Transverse colon (tissue), 4 donors: ENCODE measurements at regions not wholly inside any gene's neighbourhood (a gene's known extent, or its start where the extent isn't known, plus 50 kb on each side); places are given as distances from the start of the nearest gene placed in this dataset.

Experiments
- CTCF ChIP-seq, 5 experiments: fragments of 200-600 bp in 3 of 5; fragments of 450-650 bp in 2 of 5; sonication (generic) in 3 of 5; IDR thresholded peaks; 1 replicate in 2 of 5; 2 replicates in 3 of 5; pipeline ENCODE4 v1.5.1; 2016 to 2017; ENCODE audit warnings: antibody characterized with exemption in 5 of 5, inconsistent platforms in 3 of 5, mild to moderate bottlenecking in 2 of 5, moderate library complexity in 1 of 5
- POLR2AphosphoS5 ChIP-seq, 3 donors: sonication (generic); formaldehyde crosslinking; IDR thresholded peaks; one replicate each; pipeline ENCODE4 v1.6.1; 2016; ENCODE audit warnings: antibody characterized with exemption in 3 of 3

GRCh38 chr6:141992109-141992508, 140.6 kb upstream of the GJE1 start:
- TF ChIP-seq CTCF (IDR thresholded peaks at IDR 0.05) (no peak), POLR2AphosphoS5 (IDR thresholded peaks at IDR 0.05) (no peak)
